Lower leg skin (tissue), 3 donors: ENCODE measurements at regions not wholly inside any gene's neighbourhood (a gene's known extent, or its start where the extent isn't known, plus 50 kb on each side); places are given as distances from the start of the nearest gene placed in this dataset.

Experiments
- POLR2A ChIP-seq, 2 donors: fragments of 450-650 bp; IDR thresholded peaks; one replicate each; pipeline ENCODE4 v1.6.1; 2016 to 2017; ENCODE audit warnings: antibody characterized with exemption in 2 of 2, mild to moderate bottlenecking in 1 of 2, moderate library complexity in 1 of 2
- TF ChIP-seq, protein P1 (sequence below), 3 donors: fragments of 450-650 bp; IDR thresholded peaks; one replicate each; pipeline ENCODE4 v1.5.1; 2016; ENCODE audit warnings: antibody characterized with exemption in 3 of 3, mild to moderate bottlenecking in 3 of 3, moderate library complexity in 2 of 3

DNA sequence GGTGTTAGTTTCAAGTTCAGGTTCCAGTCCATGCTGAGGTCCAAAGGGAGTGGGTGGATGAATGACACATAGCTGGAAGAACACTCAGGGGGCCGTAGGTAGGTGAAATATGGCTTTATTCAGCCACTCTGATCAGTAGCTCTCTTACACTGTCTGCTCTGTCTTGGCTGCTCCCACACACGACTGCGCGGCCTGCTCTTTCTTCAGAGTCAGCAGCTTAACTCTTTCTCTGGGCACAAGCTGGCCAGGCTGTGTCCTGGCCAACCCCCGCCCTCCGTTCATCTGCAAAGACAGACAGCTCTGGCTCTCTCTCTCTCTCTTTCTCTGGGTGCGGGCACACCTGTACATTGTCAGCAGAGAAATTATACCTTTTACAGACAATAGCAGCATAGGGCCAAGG is 317.4 kb upstream of the SORCS1 start:
- TF ChIP-seq, protein P1, sequence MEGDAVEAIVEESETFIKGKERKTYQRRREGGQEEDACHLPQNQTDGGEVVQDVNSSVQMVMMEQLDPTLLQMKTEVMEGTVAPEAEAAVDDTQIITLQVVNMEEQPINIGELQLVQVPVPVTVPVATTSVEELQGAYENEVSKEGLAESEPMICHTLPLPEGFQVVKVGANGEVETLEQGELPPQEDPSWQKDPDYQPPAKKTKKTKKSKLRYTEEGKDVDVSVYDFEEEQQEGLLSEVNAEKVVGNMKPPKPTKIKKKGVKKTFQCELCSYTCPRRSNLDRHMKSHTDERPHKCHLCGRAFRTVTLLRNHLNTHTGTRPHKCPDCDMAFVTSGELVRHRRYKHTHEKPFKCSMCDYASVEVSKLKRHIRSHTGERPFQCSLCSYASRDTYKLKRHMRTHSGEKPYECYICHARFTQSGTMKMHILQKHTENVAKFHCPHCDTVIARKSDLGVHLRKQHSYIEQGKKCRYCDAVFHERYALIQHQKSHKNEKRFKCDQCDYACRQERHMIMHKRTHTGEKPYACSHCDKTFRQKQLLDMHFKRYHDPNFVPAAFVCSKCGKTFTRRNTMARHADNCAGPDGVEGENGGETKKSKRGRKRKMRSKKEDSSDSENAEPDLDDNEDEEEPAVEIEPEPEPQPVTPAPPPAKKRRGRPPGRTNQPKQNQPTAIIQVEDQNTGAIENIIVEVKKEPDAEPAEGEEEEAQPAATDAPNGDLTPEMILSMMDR (IDR thresholded peaks at IDR 0.05) = no peak
- TF ChIP-seq POLR2A (IDR thresholded peaks at IDR 0.05) = no peak
